ENCODE measurements at regions not wholly inside any gene's neighbourhood (a gene's known extent, or its start where the extent isn't known, plus 50 kb on each side); places are given as distances from the start of the nearest gene placed in this dataset.

- no peaks in the 10 kb centered on the region for H3K4me1 ChIP-seq (ENCODE audit: control insufficient read depth, insufficient read depth, low read length)
- intact Hi-C loops (cut with micrococcal nuclease; ENCODE audit: unreplicated experiment): no loop called here
- no peaks in the 10 kb centered on the region for H3K36me3 ChIP-seq (ENCODE audit: control insufficient read depth, insufficient read depth, low read length)
- H3K4me3 ChIP-seq (ENCODE audit: low read depth in 2 of 2, low read length in 2 of 2): no peak overlapping the region
- DNase-seq (ENCODE audit: low read depth, low spot score): no peak
- no TSS peak for BruUV-seq (replicated peaks)
- H3K27me3 ChIP-seq (ENCODE audit: control insufficient read depth, insufficient read depth, low read length): no peaks in the 10 kb centered on the region
- ChIA-PET CTCF (no interaction called here), POLR2A (no interaction called here)
- H3K27ac ChIP-seq (ENCODE audit: low read length): no peak overlapping the region
- in situ Hi-C loops (cut with HindIII; ENCODE audit: low pct_unique_long_range_greater_than_20kb, low sequenced_read_pairs): no loop called here
- no peak for TF ChIP-seq CTCF (IDR thresholded peaks at IDR 0.05)
- no peak for TF ChIP-seq SIN3A (IDR thresholded peaks at IDR 0.05; ENCODE audit: borderline replicate concordance, insufficient read depth, low read depth, low read length)
- TF ChIP-seq TCF7L2 (IDR thresholded peaks at IDR 0.05; ENCODE audit: low read depth, low read length): no peak
- TF ChIP-seq POLR2AphosphoS5 (IDR thresholded peaks at IDR 0.05; ENCODE audit: low read depth, low read length): no peak
- no peak for TF ChIP-seq REST (IDR thresholded peaks at IDR 0.05; ENCODE audit: insufficient read depth in 1 of 2, low read depth in 2 of 2, low read length in 1 of 2)
- no peaks in the 10 kb centered on the region for H3K9me3 ChIP-seq (ENCODE audit: control insufficient read depth, insufficient read depth, low read depth, low read length)
- ATAC-seq: no peak
Observed at GRCh38 chr1:34631126-34631525, 123.7 kb upstream of the GJB5 start.

GRCh38 chr1:34639701-34640100 is 115.1 kb upstream of the GJB5 start:
- intact Hi-C loops (cut with micrococcal nuclease; ENCODE audit: unreplicated experiment): no loop called here
- no peak for ATAC-seq
- CTCF ChIA-PET: no interaction called here
- no peak overlapping the region for H3K27ac ChIP-seq (ENCODE audit: low read length)
- H3K36me3 ChIP-seq (ENCODE audit: control insufficient read depth, insufficient read depth, low read length): no peaks in the 10 kb centered on the region
- TF ChIP-seq TCF7L2 (IDR thresholded peaks at IDR 0.05; ENCODE audit: low read depth, low read length) (no peak), CTCF (IDR thresholded peaks at IDR 0.05) (no peak), POLR2AphosphoS5 (IDR thresholded peaks at IDR 0.05; ENCODE audit: low read depth, low read length) (no peak), REST (IDR thresholded peaks at IDR 0.05; ENCODE audit: insufficient read depth in 1 of 2, low read depth in 2 of 2, low read length in 1 of 2) (no peak), SIN3A (IDR thresholded peaks at IDR 0.05; ENCODE audit: borderline replicate concordance, insufficient read depth, low read depth, low read length) (no peak)
- H3K4me3 ChIP-seq (ENCODE audit: low read depth in 2 of 2, low read length in 2 of 2): no peak overlapping the region
- POLR2A ChIA-PET: no interaction called here
- in situ Hi-C loops (cut with HindIII; ENCODE audit: low pct_unique_long_range_greater_than_20kb, low sequenced_read_pairs): no loop called here
- H3K4me1 ChIP-seq (ENCODE audit: control insufficient read depth, insufficient read depth, low read length): no peaks in the 10 kb centered on the region
- no peaks in the 10 kb centered on the region for H3K9me3 ChIP-seq (ENCODE audit: control insufficient read depth, insufficient read depth, low read depth, low read length)
- no TSS peak for BruUV-seq (replicated peaks)
- DNase-seq (ENCODE audit: low read depth, low spot score): no peak
- H3K27me3 ChIP-seq (ENCODE audit: control insufficient read depth, insufficient read depth, low read length): no peaks in the 10 kb centered on the region

Measured in Panc1 (cell line).